HG03139 (cell line): ENCODE measurements at regions not wholly inside any gene's neighbourhood (a gene's known extent, or its start where the extent isn't known, plus 50 kb on each side); places are given as distances from the start of the nearest gene placed in this dataset.
"Not testable (repeated sequence)": the region's sequence is repeated elsewhere in the genome, so short reads cannot be mapped to it uniquely, and the experiment has no call there.

Experiments
- ATAC-seq: cut with Tn5 transposase; IDR thresholded peaks from one replicate; pipeline ENCODE4 v1.9.1; 2021; ENCODE audit not compliant: unreplicated experiment

GRCh38 chr5:91243852-91244251, 139.3 kb downstream of the ARRDC3 start:
- ATAC-seq, result no peak

- no peak for ATAC-seq
These were observed 139.8 kb downstream of the ARRDC3 start for GRCh38 chr5:91243286-91243685.

GRCh38 chr5:91241460-91241859, 141.7 kb downstream of the ARRDC3 start:
- not testable (repeated sequence) for ATAC-seq

- ATAC-seq, result no peak
These were observed 142.9 kb downstream of the ARRDC3 start for GRCh38 chr5:91240175-91240574.

- ATAC-seq, result no peak
These were observed 147.8 kb downstream of the ARRDC3 start for GRCh38 chr5:91235271-91235694.

- no peak for ATAC-seq
These were observed 150.6 kb downstream of the ARRDC3 start for GRCh38 chr5:91232523-91232922.

- no peak for ATAC-seq
These were observed 153.9 kb downstream of the ARRDC3 start for GRCh38 chr5:91229031-91229727.

- no peak for ATAC-seq
These were observed 154.9 kb downstream of the ARRDC3 start for GRCh38 chr5:91228188-91228587.

- peak; percentile 80 for ATAC-seq
These were observed 157.1 kb downstream of the ARRDC3 start for GRCh38 chr5:91225848-91226686.

- ATAC-seq, result no peak
These were observed 158.1 kb downstream of the ARRDC3 start for GRCh38 chr5:91224969-91225368.

GRCh38 chr5:91224456-91224855, 158.7 kb downstream of the ARRDC3 start:
- ATAC-seq, result no peak

GRCh38 chr5:91223886-91224285, 159.2 kb downstream of the ARRDC3 start:
- no peak for ATAC-seq

- ATAC-seq, result no peak
These were observed 160.6 kb downstream of the ARRDC3 start for GRCh38 chr5:91222482-91222881.

- ATAC-seq, result no peak
These were observed 161.2 kb downstream of the ARRDC3 start for GRCh38 chr5:91221917-91222316.

GRCh38 chr5:91219803-91220371, 163.2 kb downstream of the ARRDC3 start:
- ATAC-seq, result no peak

GRCh38 chr5:91219091-91219802, 163.9 kb downstream of the ARRDC3 start:
- ATAC-seq, result no peak

GRCh38 chr5:91217859-91218258, 165.3 kb downstream of the ARRDC3 start:
- no peak for ATAC-seq

GRCh38 chr5:91214571-91214970, 168.5 kb downstream of the ARRDC3 start:
- no peak for ATAC-seq
